Omental fat pad (tissue), 3 donors: ENCODE measurements at regions not wholly inside any gene's neighbourhood (a gene's known extent, or its start where the extent isn't known, plus 50 kb on each side); places are given as distances from the start of the nearest gene placed in this dataset.

Experiments
- ATAC-seq: fragments of 150-250 bp; one replicate; pipeline ENCODE4 v1.9.1; 2016; ENCODE audit warnings: mild to moderate bottlenecking, moderate library complexity; ENCODE audit not compliant: low FRiP score
- DNase-seq: peaks from one replicate; pipeline ENCODE4 v3.0.0-alpha.2; 2019; ENCODE audit warnings: low spot score
- CTCF ChIP-seq, 3 donors: fragments of 450-650 bp; IDR thresholded peaks; one replicate each; pipeline ENCODE4 v1.5.1; 2016 to 2017; ENCODE audit warnings: antibody characterized with exemption in 3 of 3, mild to moderate bottlenecking in 3 of 3, moderate library complexity in 2 of 3

DNA sequence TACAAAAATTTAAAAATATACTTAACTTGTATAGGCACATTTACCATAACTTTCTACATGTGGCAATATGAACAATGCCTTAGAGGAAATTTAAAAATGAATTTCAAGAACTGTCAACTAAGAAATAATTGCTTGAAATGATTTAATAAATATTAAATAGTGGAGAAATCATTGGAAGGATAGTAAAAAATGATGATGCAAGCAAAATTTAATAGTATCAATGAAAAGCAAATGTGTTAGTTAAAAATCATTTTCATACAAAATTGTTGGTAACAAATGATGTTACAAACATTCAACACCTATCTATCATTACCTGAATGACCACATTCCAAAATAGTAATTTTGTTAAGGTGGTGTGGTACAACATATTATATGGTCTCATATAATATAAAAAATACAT is 331.0 kb downstream of the HAO1 start:
- no peak for TF ChIP-seq CTCF (IDR thresholded peaks at IDR 0.05)
- DNase-seq (no peak), ATAC-seq (no peak)

- ATAC-seq (no peak), DNase-seq (no peak)
- no peak for TF ChIP-seq CTCF (IDR thresholded peaks at IDR 0.05)
These were observed 329.6 kb downstream of the HAO1 start for GRCh38 chr20:7610681-7611080.

DNA sequence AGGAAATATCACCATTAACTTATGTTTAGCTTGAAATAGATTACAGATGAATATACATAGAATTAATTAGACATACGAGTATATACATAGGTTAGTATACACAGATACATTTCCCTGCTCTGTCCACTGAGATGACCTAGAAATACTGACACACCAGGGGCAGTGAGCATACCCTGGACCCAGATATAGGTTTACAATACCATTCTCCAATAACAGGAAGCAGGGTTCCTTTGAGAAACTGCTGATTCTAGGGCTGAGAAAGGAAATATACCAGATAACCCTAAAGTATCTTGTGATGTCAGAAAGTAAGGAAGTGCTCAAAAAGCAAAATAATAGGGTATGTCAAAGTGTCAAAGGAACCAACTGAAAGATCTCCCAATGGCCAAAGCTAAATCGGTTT is 322.5 kb downstream of the HAO1 start:
- TF ChIP-seq CTCF (IDR thresholded peaks at IDR 0.05) = no peak
- DNase-seq = no peak
- no peak for ATAC-seq

- ATAC-seq = no peak
These were observed 317.8 kb downstream of the HAO1 start for GRCh38 chr20:7622399-7622961.

GRCh38 chr20:7624886-7625285 is 315.4 kb downstream of the HAO1 start:
- TF ChIP-seq CTCF (IDR thresholded peaks at IDR 0.05) = no peak
- ATAC-seq = no peak
- no peak for DNase-seq

More at GRCh38 chr20:7622399-7622961, 317.8 kb downstream of the HAO1 start:
- no peak for TF ChIP-seq CTCF (IDR thresholded peaks at IDR 0.05)
- no peak for DNase-seq

GRCh38 chr20:7627734-7628663 is 312.3 kb downstream of the HAO1 start:
- DNase-seq (no peak), ATAC-seq (no peak)
- no peak for TF ChIP-seq CTCF (IDR thresholded peaks at IDR 0.05)

DNA sequence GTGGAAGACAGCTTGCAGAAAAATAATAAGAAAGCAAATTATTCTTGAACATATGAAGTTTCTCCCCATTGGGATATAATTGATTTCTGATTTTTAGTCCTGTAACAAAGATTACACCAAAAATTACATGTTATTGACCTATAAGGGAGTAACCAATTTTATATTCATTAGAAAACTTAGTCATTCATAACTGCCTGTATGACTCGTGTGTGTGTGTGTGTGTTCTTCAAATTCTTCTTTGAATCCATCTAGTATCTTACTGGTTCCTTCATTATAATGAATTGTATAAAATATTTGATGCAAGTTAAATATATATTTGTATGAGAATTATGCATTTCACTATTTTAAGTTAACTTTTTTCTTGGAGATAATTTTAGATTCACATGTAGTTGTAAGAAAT is 310.4 kb downstream of the HAO1 start:
- ATAC-seq (no peak), DNase-seq (no peak)
- TF ChIP-seq CTCF (IDR thresholded peaks at IDR 0.05) = no peak
